Mesendoderm (in vitro differentiated cells): ENCODE measurements at regions not wholly inside any gene's neighbourhood (a gene's known extent, or its start where the extent isn't known, plus 50 kb on each side); places are given as distances from the start of the nearest gene placed in this dataset.
A peak's percentile ranks its signal among the peaks of the same experiment; 100 is the strongest.

Source experiments
- DNase-seq: peaks from one replicate; pipeline ENCODE4 v3.0.0; 2013
- H2AK5ac ChIP-seq: 2 replicates; pipeline ENCODE4 v1.6.1; 2013; ENCODE audit warnings: low read length, inconsistent platforms
- H2BK120ac ChIP-seq: 2 replicates; pipeline ENCODE4 v1.6.1; 2013; ENCODE audit warnings: low read depth, mild to moderate bottlenecking, low read length, moderate library complexity, mixed read lengths
- H2BK15ac ChIP-seq: replicated peaks from 2 replicates; pipeline ENCODE4 v1.6.1; 2013; ENCODE audit warnings: low read depth, mild to moderate bottlenecking, moderate library complexity
- H2BK5ac ChIP-seq: 2 replicates; pipeline ENCODE4 v1.6.1; 2013; ENCODE audit warnings: low read length, inconsistent platforms
- H3K18ac ChIP-seq: 2 replicates; pipeline ENCODE4 v1.6.1; 2013; ENCODE audit warnings: mild to moderate bottlenecking, low read length, mixed read lengths
- H3K23ac ChIP-seq: one replicate; pipeline ENCODE4 v1.6.1; 2013; ENCODE audit warnings: low read length
- H3K27ac ChIP-seq: 2 replicates; pipeline ENCODE4 v1.5.1; 2013; ENCODE audit warnings: low read depth, mild to moderate bottlenecking, inconsistent platforms, low read length, moderate library complexity
- H3K27me3 ChIP-seq: 2 replicates; pipeline ENCODE4 v1.6.1; 2013; ENCODE audit warnings: low read length, control low read depth, mild to moderate bottlenecking, inconsistent platforms; ENCODE audit not compliant: insufficient read depth, poor library complexity
- H3K36me3 ChIP-seq: 2 replicates; pipeline ENCODE4 v1.6.1; 2013; ENCODE audit warnings: low read length, inconsistent platforms; ENCODE audit not compliant: control insufficient read depth, insufficient read depth
- H3K4ac ChIP-seq: one replicate; pipeline ENCODE4 v1.6.1; 2013; ENCODE audit warnings: low read depth, mild to moderate bottlenecking, low read length, moderate library complexity
- H3K4me1 ChIP-seq: 2 replicates; pipeline ENCODE4 v1.6.1; 2013; ENCODE audit warnings: low read depth, low read length, inconsistent platforms; ENCODE audit not compliant: control insufficient read depth
- H3K4me2 ChIP-seq: 2 replicates; pipeline ENCODE4 v1.6.1; 2013; ENCODE audit warnings: low read length
- H3K4me3 ChIP-seq: 2 replicates; pipeline ENCODE4 v1.5.1; 2013; ENCODE audit warnings: mild to moderate bottlenecking, low read length
- H3K56ac ChIP-seq: one replicate; pipeline ENCODE4 v1.6.1; 2013; ENCODE audit warnings: low read length
- H3K79me1 ChIP-seq: 2 replicates; pipeline ENCODE4 v1.6.1; 2013; ENCODE audit warnings: low read length, inconsistent platforms
- H3K79me2 ChIP-seq: 2 replicates; pipeline ENCODE4 v1.6.1; 2013; ENCODE audit warnings: mild to moderate bottlenecking, low read length; ENCODE audit not compliant: control insufficient read depth, insufficient read depth
- H3K9ac ChIP-seq: 2 replicates; pipeline ENCODE4 v1.6.1; 2013; ENCODE audit warnings: low read length, inconsistent platforms
- H4K5ac ChIP-seq: one replicate; pipeline ENCODE4 v1.6.1; 2013; ENCODE audit warnings: low read length
- H4K8ac ChIP-seq: one replicate; pipeline ENCODE4 v1.6.1; 2013; ENCODE audit warnings: low read depth, mild to moderate bottlenecking, control low read depth, low read length, moderate library complexity
- WGBS: extraction: QIAGEN DNeasy Blood & Tissue Kit; methylation state at CpG from one replicate; pipeline ENCODE4 v1.1.7; 2013; ENCODE audit warnings: low lambda C conversion rate, missing lambda C conversion rate; ENCODE audit not compliant: insufficient coverage; ENCODE audit errors: extremely low coverage; 5-methylcytosine and 5-hydroxymethylcytosine counted together

GRCh38 chr7:119935418-119936025 is 337.5 kb upstream of the KCND2 start:
- H2AK5ac ChIP-seq = no peak overlapping the region
- H3K79me2 ChIP-seq = no peaks in the 10 kb centered on the region
- H3K36me3 ChIP-seq = no peaks in the 10 kb centered on the region
- no peak overlapping the region for H3K23ac ChIP-seq
- H3K4ac ChIP-seq = no peak overlapping the region
- no peaks in the 10 kb centered on the region for H3K27me3 ChIP-seq
- WGBS = no CpG with 5 or more reads among the region's 4 CpGs
- DNase-seq = peak; percentile 40
- no peak overlapping the region for H3K56ac ChIP-seq
- no peak overlapping the region for H3K9ac ChIP-seq
- no peak overlapping the region for H3K4me3 ChIP-seq
- H3K27ac ChIP-seq = no peak overlapping the region
- no peak overlapping the region for H3K4me2 ChIP-seq
- no peak overlapping the region for H4K5ac ChIP-seq
- H2BK120ac ChIP-seq = no peak overlapping the region
- no peaks in the 10 kb centered on the region for H3K79me1 ChIP-seq
- no peak overlapping the region for H2BK15ac ChIP-seq
- H2BK5ac ChIP-seq = no peak overlapping the region
- H3K4me1 ChIP-seq = no peaks in the 10 kb centered on the region
- no peak overlapping the region for H3K18ac ChIP-seq
- H4K8ac ChIP-seq = no peak overlapping the region

- no peaks in the 10 kb centered on the region for H3K79me2 ChIP-seq
- WGBS = no CpG with 5 or more reads among the region's 2 CpGs
- H3K4me2 ChIP-seq = no peak overlapping the region
These were observed 336.1 kb upstream of the KCND2 start for GRCh38 chr7:119936836-119937235.

GRCh38 chr7:119937745-119938144 is 335.2 kb upstream of the KCND2 start:
- Histone ChIP-seq H4K8ac (no peak overlapping the region), H4K5ac (no peak overlapping the region), H3K79me2 (no peaks in the 10 kb centered on the region), H2BK15ac (no peak overlapping the region), H3K56ac (no peak overlapping the region), H3K18ac (no peak overlapping the region), H3K4me2 (no peak overlapping the region), H3K4me3 (no peak overlapping the region), H3K9ac (no peak overlapping the region), H3K27ac (no peak overlapping the region), H3K79me1 (no peaks in the 10 kb centered on the region), H2AK5ac (no peak overlapping the region), H2BK120ac (no peak overlapping the region), H3K4ac (no peak overlapping the region), H2BK5ac (no peak overlapping the region), H3K4me1 (no peaks in the 10 kb centered on the region), H3K36me3 (no peaks in the 10 kb centered on the region), H3K27me3 (no peaks in the 10 kb centered on the region), H3K23ac (no peak overlapping the region)
- DNase-seq = no peak
- no CpG with 5 or more reads among the region's 3 CpGs for WGBS

More at GRCh38 chr7:119936836-119937235, 336.1 kb upstream of the KCND2 start:
- Histone ChIP-seq H4K8ac (no peak overlapping the region), H4K5ac (no peak overlapping the region), H2AK5ac (no peak overlapping the region), H3K27ac (no peak overlapping the region), H3K23ac (no peak overlapping the region), H3K18ac (no peak overlapping the region), H3K79me1 (no peaks in the 10 kb centered on the region), H2BK15ac (no peak overlapping the region), H3K9ac (no peak overlapping the region), H3K56ac (no peak overlapping the region), H3K4me1 (no peaks in the 10 kb centered on the region), H3K36me3 (no peaks in the 10 kb centered on the region), H2BK120ac (no peak overlapping the region), H3K4me3 (no peak overlapping the region), H3K4ac (no peak overlapping the region), H3K27me3 (no peaks in the 10 kb centered on the region), H2BK5ac (no peak overlapping the region)
- DNase-seq = no peak

GRCh38 chr7:119943942-119944600 is 328.9 kb upstream of the KCND2 start:
- Histone ChIP-seq H2BK15ac (no peak overlapping the region), H3K4me1 (no peaks in the 10 kb centered on the region), H3K9ac (no peak overlapping the region), H2BK120ac (no peak overlapping the region), H3K18ac (no peak overlapping the region), H3K56ac (no peak overlapping the region), H2AK5ac (no peak overlapping the region), H3K27ac (no peak overlapping the region), H3K79me2 (no peaks in the 10 kb centered on the region), H3K4ac (no peak overlapping the region), H3K79me1 (no peaks in the 10 kb centered on the region), H4K5ac (no peak overlapping the region), H4K8ac (no peak overlapping the region), H2BK5ac (no peak overlapping the region), H3K27me3 (no peaks in the 10 kb centered on the region), H3K4me2 (no peak overlapping the region), H3K4me3 (no peak overlapping the region), H3K36me3 (no peaks in the 10 kb centered on the region), H3K23ac (no peak overlapping the region)
- no peak for DNase-seq
- WGBS = no CpG with 5 or more reads among the region's 5 CpGs

GRCh38 chr7:119944601-119944972 is 328.4 kb upstream of the KCND2 start:
- H3K27me3 ChIP-seq = no peaks in the 10 kb centered on the region
- H2BK15ac ChIP-seq = no peak overlapping the region
- H4K8ac ChIP-seq = no peak overlapping the region
- no peaks in the 10 kb centered on the region for H3K79me2 ChIP-seq
- no peak overlapping the region for H3K18ac ChIP-seq
- WGBS = no CpG with 5 or more reads among the region's 1 CpG
- H3K36me3 ChIP-seq = no peaks in the 10 kb centered on the region
- no peak overlapping the region for H2BK5ac ChIP-seq
- no peak overlapping the region for H2AK5ac ChIP-seq
- no peak overlapping the region for H3K4me2 ChIP-seq
- no peak overlapping the region for H3K4me3 ChIP-seq
- no peak overlapping the region for H3K27ac ChIP-seq
- no peak overlapping the region for H3K9ac ChIP-seq
- no peak overlapping the region for H4K5ac ChIP-seq
- no peak overlapping the region for H3K23ac ChIP-seq
- H3K4me1 ChIP-seq = no peaks in the 10 kb centered on the region
- DNase-seq = no peak
- no peak overlapping the region for H3K4ac ChIP-seq
- H3K79me1 ChIP-seq = no peaks in the 10 kb centered on the region
- H3K56ac ChIP-seq = no peak overlapping the region
- H2BK120ac ChIP-seq = no peak overlapping the region

GRCh38 chr7:119945822-119946221 is 327.2 kb upstream of the KCND2 start:
- H2BK15ac ChIP-seq = no peak overlapping the region
- no peaks in the 10 kb centered on the region for H3K27me3 ChIP-seq
- H2BK5ac ChIP-seq = no peak overlapping the region
- H2AK5ac ChIP-seq = no peak overlapping the region
- no peak overlapping the region for H3K56ac ChIP-seq
- no peak overlapping the region for H3K23ac ChIP-seq
- no peaks in the 10 kb centered on the region for H3K4me1 ChIP-seq
- no peak overlapping the region for H3K27ac ChIP-seq
- no peaks in the 10 kb centered on the region for H3K79me2 ChIP-seq
- no peak overlapping the region for H2BK120ac ChIP-seq
- H3K18ac ChIP-seq = no peak overlapping the region
- no peak overlapping the region for H3K4ac ChIP-seq
- H4K5ac ChIP-seq = no peak overlapping the region
- no peak overlapping the region for H3K4me2 ChIP-seq
- H3K4me3 ChIP-seq = no peak overlapping the region
- no CpG with 5 or more reads among the region's 1 CpG for WGBS
- H4K8ac ChIP-seq = no peak overlapping the region
- H3K79me1 ChIP-seq = no peaks in the 10 kb centered on the region
- no peaks in the 10 kb centered on the region for H3K36me3 ChIP-seq
- no peak for DNase-seq
- no peak overlapping the region for H3K9ac ChIP-seq
